ENCODE measurements at regions not wholly inside any gene's neighbourhood (a gene's known extent, or its start where the extent isn't known, plus 50 kb on each side); places are given as distances from the start of the nearest gene placed in this dataset.

DNA sequence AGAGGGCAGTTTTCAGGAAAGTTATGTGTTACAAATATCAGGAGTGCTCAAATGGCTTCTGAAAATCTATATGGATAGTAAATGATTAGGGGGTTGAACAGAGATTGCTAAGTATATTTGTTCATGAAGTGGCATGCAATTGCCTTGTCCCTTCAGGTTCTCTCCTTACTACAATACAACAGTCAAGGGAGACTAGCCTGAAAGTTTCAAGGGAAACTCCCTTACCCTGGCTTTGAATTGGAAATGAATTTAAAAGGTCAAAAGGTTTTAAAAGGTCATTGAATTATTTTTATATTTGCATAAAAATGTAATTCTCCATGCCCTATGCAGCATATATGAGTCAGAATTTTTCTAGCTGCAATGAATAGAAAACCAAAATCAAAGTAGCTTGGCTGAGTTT lies 253.1 kb upstream of the SYT1 start:
- no peak for TF ChIP-seq ZFP30 (CRISPR knock-in tag; IDR thresholded peaks at IDR 0.05)
- no peak for TF ChIP-seq ZFP3 (CRISPR knock-in tag; IDR thresholded peaks at IDR 0.05)
- no peak for TF ChIP-seq ZC3H10 (CRISPR knock-in tag; IDR thresholded peaks at IDR 0.05)
- TF ChIP-seq RARB (CRISPR knock-in tag; IDR thresholded peaks at IDR 0.05), result no peak
- TF ChIP-seq TOX (CRISPR knock-in tag; IDR thresholded peaks at IDR 0.05; ENCODE audit: borderline replicate concordance), result no peak
- TF ChIP-seq OSR1 (CRISPR knock-in tag; IDR thresholded peaks at IDR 0.05), result no peak

Data from SK-N-SH treated with all-trans-retinoic acid at 6 μM for 48 hours (cell line).